IMR-90 (cell line): ENCODE measurements at regions not wholly inside any gene's neighbourhood (a gene's known extent, or its start where the extent isn't known, plus 50 kb on each side); places are given as distances from the start of the nearest gene placed in this dataset.
A peak's percentile ranks its signal among the peaks of the same experiment; 100 is the strongest.

Experiments
- ATAC-seq: fragments of 200-7000 bp; cut with Tn5 transposase; 2 replicates; pipeline ENCODE4 v1.9.1; 2020; ENCODE audit warnings: low read depth, mild to moderate bottlenecking, moderate library complexity
- BruUV-seq: library from RNA; stranded (reverse); fragments of 400-500 nt; replicated peaks from 2 replicates; lab custom pipeline; 2021; lab: Mats Ljungman, UMichigan
- CTCF ChIA-PET: fragments of 300-600 bp; formaldehyde crosslinking; extraction: SDS; loops from one replicate; lab custom pipeline; 2021; ENCODE audit warnings: antibody characterized with exemption; lab: Yijun Ruan, JAX
- POLR2A ChIA-PET: fragments of 300-600 bp; sonication (Branson Sonifier 250); formaldehyde crosslinking; loops from one replicate; lab custom pipeline; 2022; ENCODE audit warnings: antibody characterized with exemption; ENCODE audit not compliant: unreplicated experiment; lab: Charles Lee
- DNase-seq: peaks from one replicate; pipeline ENCODE4 v3.0.0; 2013
- H2AFZ ChIP-seq: replicated peaks from 2 replicates; pipeline ENCODE3; 2013; ENCODE audit warnings: low read length, mild to moderate bottlenecking; ENCODE audit not compliant: poor library complexity
- H2AK5ac ChIP-seq: 2 replicates; pipeline ENCODE4 v1.6.1; 2013; ENCODE audit warnings: low read depth, low read length, inconsistent platforms
- H2AK9ac ChIP-seq: replicated peaks from 2 replicates; pipeline ENCODE3; 2013; ENCODE audit warnings: mild to moderate bottlenecking, low read depth, low read length, moderate library complexity; ENCODE audit not compliant: poor library complexity
- H2BK120ac ChIP-seq: 2 replicates; pipeline ENCODE4 v1.6.1; 2013; ENCODE audit warnings: low read depth, low read length, inconsistent platforms
- H2BK15ac ChIP-seq: 3 replicates; pipeline ENCODE4 v1.6.1; 2013; ENCODE audit warnings: low read depth, low read length, inconsistent platforms
- H2BK20ac ChIP-seq: 2 replicates; pipeline ENCODE4 v1.6.1; 2013; ENCODE audit warnings: low read depth, mild to moderate bottlenecking, inconsistent platforms, low read length, moderate library complexity
- H2BK5ac ChIP-seq: 2 replicates; pipeline ENCODE4 v1.6.1; 2013; ENCODE audit warnings: mild to moderate bottlenecking, low read depth, low read length, inconsistent platforms; ENCODE audit not compliant: poor library complexity, severe bottlenecking
- H3K14ac ChIP-seq: replicated peaks from 2 replicates; pipeline ENCODE4 v1.6.1; 2013; ENCODE audit warnings: low read depth, low read length, inconsistent platforms
- H3K18ac ChIP-seq: 2 replicates; pipeline ENCODE4 v1.6.1; 2013; ENCODE audit warnings: low read depth, low read length, control low read depth
- H3K23ac ChIP-seq: 2 replicates; pipeline ENCODE4 v1.6.1; 2013; ENCODE audit warnings: low read depth, low read length, inconsistent platforms
- H3K27ac ChIP-seq: 2 replicates; pipeline ENCODE4 v1.5.1; 2013; ENCODE audit warnings: mild to moderate bottlenecking, control low read depth, low read length; ENCODE audit not compliant: insufficient read depth
- H3K27me3 ChIP-seq: 2 replicates; pipeline ENCODE4 v1.6.1; 2013; ENCODE audit warnings: low read length; ENCODE audit not compliant: control insufficient read depth, insufficient read depth
- H3K36me3 ChIP-seq: 2 replicates; pipeline ENCODE4 v1.6.1; 2013; ENCODE audit warnings: low read length, mixed read lengths; ENCODE audit not compliant: control insufficient read depth, insufficient read depth
- H3K4ac ChIP-seq: 2 replicates; pipeline ENCODE4 v1.6.1; 2013; ENCODE audit warnings: low read depth, low read length, inconsistent platforms
- H3K4me1 ChIP-seq: 2 replicates; pipeline ENCODE4 v1.6.1; 2013; ENCODE audit warnings: low read length, mixed read lengths; ENCODE audit not compliant: control insufficient read depth, insufficient read depth
- H3K4me2 ChIP-seq: 2 replicates; pipeline ENCODE4 v1.6.1; 2013; ENCODE audit warnings: low read depth, mild to moderate bottlenecking, control low read depth, low read length, moderate library complexity
- H3K4me3 ChIP-seq: 2 replicates; pipeline ENCODE4 v1.5.1; 2013; ENCODE audit warnings: low read depth, mild to moderate bottlenecking, control low read depth, low read length, moderate library complexity; ENCODE audit not compliant: insufficient read depth
- H3K56ac ChIP-seq: 2 replicates; pipeline ENCODE4 v1.6.1; 2013; ENCODE audit warnings: low read length, inconsistent platforms; ENCODE audit not compliant: insufficient read depth; ENCODE audit errors: extremely low read depth
- H3K79me1 ChIP-seq, 2 experiments: 2 replicates each; pipeline ENCODE4 v1.6.1; 2013; ENCODE audit warnings: low read length in 2 of 2, inconsistent platforms in 1 of 2, low read depth in 1 of 2
- H3K9ac ChIP-seq: 2 replicates; pipeline ENCODE4 v1.6.1; 2013; ENCODE audit warnings: low read depth, low read length, control low read depth
- H3K9me1 ChIP-seq: 2 replicates; pipeline ENCODE4 v1.6.1; 2013; ENCODE audit warnings: low read length, inconsistent platforms; ENCODE audit not compliant: insufficient read depth
- H3K9me3 ChIP-seq: 2 replicates; pipeline ENCODE4 v1.6.1; 2013; ENCODE audit warnings: low read length; ENCODE audit not compliant: control insufficient read depth, insufficient read depth
- H4K20me1 ChIP-seq: 2 replicates; pipeline ENCODE4 v1.6.1; 2013; ENCODE audit warnings: low read length, inconsistent platforms; ENCODE audit not compliant: insufficient read depth
- H4K5ac ChIP-seq: 2 replicates; pipeline ENCODE4 v1.6.1; 2013; ENCODE audit warnings: mild to moderate bottlenecking, low read depth, low read length, control low read depth
- H4K8ac ChIP-seq, 2 experiments: 2 replicates each; pipeline ENCODE4 v1.6.1; 2013; ENCODE audit warnings: low read depth in 2 of 2, low read length in 2 of 2, control low read depth in 1 of 2, inconsistent platforms in 1 of 2
- H4K91ac ChIP-seq: 2 replicates; pipeline ENCODE4 v1.6.1; 2013; ENCODE audit warnings: low read depth, low read length, inconsistent platforms; ENCODE audit not compliant: insufficient read depth
- CEBPB ChIP-seq: IDR thresholded peaks from 2 replicates; pipeline ENCODE4 v1.6.1; 2012; ENCODE audit warnings: low read depth, low read length, improper control_type of control experiment
- CHD1 ChIP-seq: IDR thresholded peaks from 2 replicates; pipeline ENCODE4 v1.6.1; 2012; ENCODE audit warnings: low read depth, low read length, improper control_type of control experiment
- CTCF ChIP-seq: conservative IDR thresholded peaks from 2 replicates; pipeline ENCODE4 v1.5.1; 2012; ENCODE audit warnings: mild to moderate bottlenecking, low read depth, low read length, improper control_type of control experiment
- ELK1 ChIP-seq: fragments of 150-350 bp; IDR thresholded peaks from 2 replicates; pipeline ENCODE4 v1.6.1; 2016; ENCODE audit warnings: low read depth, mild to moderate bottlenecking, low read length, moderate library complexity, borderline replicate concordance
- MAZ ChIP-seq: IDR thresholded peaks from 2 replicates; pipeline ENCODE4 v1.6.1; 2012; ENCODE audit warnings: low read depth, mild to moderate bottlenecking, low read length, improper control_type of control experiment, moderate library complexity, borderline replicate concordance
- MXI1 ChIP-seq: IDR thresholded peaks from 2 replicates; pipeline ENCODE4 v1.6.1; 2012; ENCODE audit warnings: low read depth, mild to moderate bottlenecking, low read length, moderate library complexity, borderline replicate concordance
- NFE2L2 ChIP-seq: fragments of 150-350 bp; IDR thresholded peaks from 2 replicates; pipeline ENCODE4 v1.6.1; 2016; ENCODE audit warnings: low read depth, mild to moderate bottlenecking, low read length
- POLR2A ChIP-seq: IDR thresholded peaks from 2 replicates; pipeline ENCODE4 v1.6.1; 2012; ENCODE audit warnings: mild to moderate bottlenecking, low read depth, low read length
- RCOR1 ChIP-seq: IDR thresholded peaks from 2 replicates; pipeline ENCODE4 v1.6.1; 2012; ENCODE audit warnings: mild to moderate bottlenecking, low read length, improper control_type of control experiment; ENCODE audit not compliant: insufficient replicate concordance
- SMC3 ChIP-seq: fragments of 150-350 bp; IDR thresholded peaks from 2 replicates; pipeline ENCODE4 v1.6.1; 2016; ENCODE audit warnings: low read depth, mild to moderate bottlenecking, antibody characterized with exemption, low read length, moderate library complexity
- USF2 ChIP-seq: fragments of 150-350 bp; IDR thresholded peaks from 2 replicates; pipeline ENCODE4 v1.6.1; 2017; ENCODE audit warnings: mild to moderate bottlenecking, antibody characterized with exemption, low read length, low read depth
- WGBS, 2 experiments: methylation state at CpG; one replicate each; pipeline versions ENCODE4 v1.1.5 to v1.1.7; 2013; ENCODE audit warnings: missing lambda C conversion rate in 2 of 2; ENCODE audit not compliant: insufficient read length in 1 of 2; ENCODE audit errors: extremely low coverage in 2 of 2; 5-methylcytosine and 5-hydroxymethylcytosine counted together
- dilution Hi-C: fragments of 300-500 bp; cut with HindIII; formaldehyde crosslinking; loops from one replicate; pipeline ENCODE4 v1.14.3; 2018; ENCODE audit warnings: low sequenced_read_pairs; ENCODE audit not compliant: unreplicated experiment
- in situ Hi-C: fragments of 300-500 bp; cut with MboI; formaldehyde crosslinking; loops from 3 replicates; pipeline ENCODE4 v1.14.3; 2019; ENCODE audit warnings: low sequenced_read_pairs, inconsistent platforms, mixed read lengths
- intact Hi-C: fragments of 100-400 bp; cut with micrococcal nuclease; formaldehyde crosslinking; loops from 2 replicates; pipeline ENCODE4 v1.10.0; 2022

GRCh38 chr1:234980291-234980644 lies 148.4 kb downstream of the TOMM20 start:
- H3K18ac ChIP-seq, result peak overlapping the region; percentile 91
- peak overlapping the region; percentile 87 for H2AK9ac ChIP-seq
- 86% methylated on average over 1 of the region's 6 CpGs; no CpG with 5 or more reads in 1 of the 2 experiments for WGBS, 2 experiments
- no peaks in the 10 kb centered on the region for H4K20me1 ChIP-seq
- H3K4me1 ChIP-seq, result peaks cover 53% of the 10 kb centered on the region
- H3K27me3 ChIP-seq, result no peaks in the 10 kb centered on the region
- peak overlapping the region; percentile 19 for H3K4me2 ChIP-seq
- in situ Hi-C loops (loop anchor here (5.0 kb wide), 1 partner anchor 102 kb away; no protein-coding TSS in a partner anchor), intact Hi-C loops (loop anchor here (2.0 kb wide), 1 partner anchor 103 kb away; no protein-coding TSS in a partner anchor), dilution Hi-C loops (no loop called here)
- no peaks in the 10 kb centered on the region for H3K36me3 ChIP-seq
- peak overlapping the region; percentile 79 for H3K23ac ChIP-seq
- peaks cover 44% of the 10 kb centered on the region for H3K9me1 ChIP-seq
- H3K79me1 ChIP-seq, result peaks cover 0 to 25% of the 10 kb centered on the region in 2 experiments; a peak in 2 of 4 replicates
- H3K9ac ChIP-seq, result peak overlapping the region; percentile 44
- peak; percentile 18 for ATAC-seq
- peak overlapping the region; percentile 96 for H3K56ac ChIP-seq
- peak overlapping the region; percentile 97 for H3K4ac ChIP-seq
- peak overlapping the region; percentile 92 for H4K5ac ChIP-seq
- H2BK20ac ChIP-seq, result peak overlapping the region; percentile 99
- no peaks in the 10 kb centered on the region for H3K9me3 ChIP-seq
- peak overlapping the region; percentile 96 for H3K27ac ChIP-seq
- H2BK120ac ChIP-seq, result peak overlapping the region; percentile 99
- H3K14ac ChIP-seq, result peak overlapping the region; percentile 39
- peak overlapping the region; percentile 97 for H2BK5ac ChIP-seq
- H2BK15ac ChIP-seq, result peak overlapping the region; percentile 79
- peak overlapping the region; percentile 90 for H2AK5ac ChIP-seq
- POLR2A ChIA-PET, result no interaction called here
- H4K91ac ChIP-seq, result peak overlapping the region; percentile 97
- H3K4me3 ChIP-seq, result no peak overlapping the region
- CTCF ChIA-PET, result interaction anchor here (1.0 to 1.3 kb wide), 2 partner anchors 9 to 104 kb away, joined by 3 to 6 read pairs; no protein-coding TSS in a partner anchor
- peak overlapping the region; percentile 69 to 97 for H4K8ac ChIP-seq
- no peak for DNase-seq
- no peak for TF ChIP-seq RCOR1
- TF ChIP-seq CHD1, result no peak
- no peak; the same call in 1 of the 2 replicates for TF ChIP-seq MAZ
- no peak for TF ChIP-seq NFE2L2
- no peak for TF ChIP-seq ELK1
- no peak for TF ChIP-seq CTCF
- TF ChIP-seq POLR2A, result no peak
- no peak for TF ChIP-seq CEBPB
- TF ChIP-seq SMC3, result 0 out of 2 replicates have a peak, but pooled peaks have one; percentile 2
- no peak for TF ChIP-seq MXI1
- TF ChIP-seq USF2, result peak; percentile 87
- H2AFZ ChIP-seq, result peak overlapping the region; percentile 87
- no TSS peak for BruUV-seq
